ENCODE measurements at regions not wholly inside any gene's neighbourhood (a gene's known extent, or its start where the extent isn't known, plus 50 kb on each side); places are given as distances from the start of the nearest gene placed in this dataset.
A peak's percentile ranks its signal among the peaks of the same experiment; 100 is the strongest.
"Not testable (repeated sequence)": the region's sequence is repeated elsewhere in the genome, so short reads cannot be mapped to it uniquely, and the experiment has no call there.

DNA sequence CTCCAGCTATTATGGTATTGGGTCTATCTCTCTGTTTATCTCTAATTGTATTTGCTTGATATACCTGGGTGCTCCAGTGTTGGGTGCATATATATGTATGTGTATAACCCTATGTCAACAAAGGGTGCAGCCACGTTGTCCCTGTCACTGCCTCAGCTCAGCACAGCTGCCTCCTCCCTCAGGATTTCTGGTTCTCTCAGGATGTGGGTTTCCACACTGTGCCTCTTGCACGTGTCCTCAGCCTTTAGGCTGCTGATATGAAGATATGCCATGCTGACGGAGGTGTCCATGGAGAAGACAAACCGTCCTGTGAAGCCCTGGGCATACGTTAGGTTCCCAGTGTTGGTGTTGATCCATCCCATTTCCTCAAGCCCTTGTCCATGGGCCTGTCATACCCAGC, 791.2 kb downstream of the TMEM121 start:
- H3K9me3 ChIP-seq (ENCODE audit: control insufficient read depth, low read length) = no peaks in the 10 kb centered on the region
- H3K27ac ChIP-seq (ENCODE audit: insufficient read depth, low read length, poor library complexity, severe bottlenecking) = no peak overlapping the region
- no peaks in the 10 kb centered on the region for H3K4me1 ChIP-seq (ENCODE audit: control insufficient read depth, insufficient read depth, low read length, poor library complexity, severe bottlenecking)
- H3K4me3 ChIP-seq (ENCODE audit: insufficient read depth, low read depth, low read length, poor library complexity, severe bottlenecking) = no peak overlapping the region
- no peak for DNase-seq
- H3K27me3 ChIP-seq (replicated peaks; ENCODE audit: control insufficient read depth, insufficient read depth, low read length, poor library complexity, severe bottlenecking) = no peaks in the 10 kb centered on the region
- no peaks in the 10 kb centered on the region for H3K36me3 ChIP-seq (ENCODE audit: control insufficient read depth, insufficient read depth, low read length)

GRCh38 chr14:106318700-106319099, 792.3 kb downstream of the TMEM121 start:
- Histone ChIP-seq H3K4me1 (ENCODE audit: control insufficient read depth, insufficient read depth, low read length, poor library complexity, severe bottlenecking) (no peaks in the 10 kb centered on the region), H3K9me3 (ENCODE audit: control insufficient read depth, low read length) (no peaks in the 10 kb centered on the region), H3K27me3 (replicated peaks; ENCODE audit: control insufficient read depth, insufficient read depth, low read length, poor library complexity, severe bottlenecking) (no peaks in the 10 kb centered on the region), H3K27ac (ENCODE audit: insufficient read depth, low read length, poor library complexity, severe bottlenecking) (no peak overlapping the region), H3K36me3 (ENCODE audit: control insufficient read depth, insufficient read depth, low read length) (no peaks in the 10 kb centered on the region), H3K4me3 (ENCODE audit: insufficient read depth, low read depth, low read length, poor library complexity, severe bottlenecking) (no peak overlapping the region)
- peak; percentile 7 to 34 (median 23) for DNase-seq

- H3K4me3 ChIP-seq (ENCODE audit: insufficient read depth, low read depth, low read length, poor library complexity, severe bottlenecking); H3K4me1 ChIP-seq (ENCODE audit: control insufficient read depth, insufficient read depth, low read length, poor library complexity, severe bottlenecking); H3K36me3 ChIP-seq (ENCODE audit: control insufficient read depth, insufficient read depth, low read length); H3K9me3 ChIP-seq (ENCODE audit: control insufficient read depth, low read length); H3K27ac ChIP-seq (ENCODE audit: insufficient read depth, low read length, poor library complexity, severe bottlenecking); H3K27me3 ChIP-seq (replicated peaks; ENCODE audit: control insufficient read depth, insufficient read depth, low read length, poor library complexity, severe bottlenecking): not testable (repeated sequence)
- peak in 1 of 3 donors; percentile 6 for DNase-seq
These were observed 797.6 kb downstream of the TMEM121 start for GRCh38 chr14:106323970-106324369.

DNA sequence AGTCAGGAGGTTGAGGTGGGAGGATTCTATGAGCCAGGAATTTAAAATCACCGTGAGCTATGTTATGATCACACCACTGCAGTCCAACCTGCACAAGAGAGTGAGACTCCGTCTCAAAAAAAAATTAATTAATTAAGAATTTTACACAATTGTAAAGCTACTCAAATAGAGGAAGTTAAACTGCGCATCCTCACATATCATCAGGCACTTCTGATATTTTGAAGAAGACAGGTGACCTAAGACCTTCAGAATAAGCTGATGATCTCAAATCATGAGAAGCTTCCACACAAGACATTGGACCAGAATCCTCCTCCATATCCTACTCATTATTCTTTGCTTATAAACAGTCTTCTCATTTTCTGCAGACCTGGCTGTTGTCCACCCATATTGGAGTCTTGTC, 800.9 kb downstream of the TMEM121 start:
- no peak for DNase-seq
- Histone ChIP-seq H3K9me3 (ENCODE audit: control insufficient read depth, low read length) (no peaks in the 10 kb centered on the region), H3K4me3 (ENCODE audit: insufficient read depth, low read depth, low read length, poor library complexity, severe bottlenecking) (no peak overlapping the region), H3K4me1 (ENCODE audit: control insufficient read depth, insufficient read depth, low read length, poor library complexity, severe bottlenecking) (no peaks in the 10 kb centered on the region), H3K27ac (ENCODE audit: insufficient read depth, low read length, poor library complexity, severe bottlenecking) (no peak overlapping the region), H3K36me3 (ENCODE audit: control insufficient read depth, insufficient read depth, low read length) (no peaks in the 10 kb centered on the region), H3K27me3 (replicated peaks; ENCODE audit: control insufficient read depth, insufficient read depth, low read length, poor library complexity, severe bottlenecking) (no peaks in the 10 kb centered on the region)

- not testable (repeated sequence) for DNase-seq; H3K4me1 ChIP-seq (ENCODE audit: control insufficient read depth, insufficient read depth, low read length, poor library complexity, severe bottlenecking); H3K9me3 ChIP-seq (ENCODE audit: control insufficient read depth, low read length); H3K27ac ChIP-seq (ENCODE audit: insufficient read depth, low read length, poor library complexity, severe bottlenecking); H3K4me3 ChIP-seq (ENCODE audit: insufficient read depth, low read depth, low read length, poor library complexity, severe bottlenecking); H3K36me3 ChIP-seq (ENCODE audit: control insufficient read depth, insufficient read depth, low read length); H3K27me3 ChIP-seq (replicated peaks; ENCODE audit: control insufficient read depth, insufficient read depth, low read length, poor library complexity, severe bottlenecking)
These were observed 801.4 kb downstream of the TMEM121 start for GRCh38 chr14:106327702-106328353.

DNA sequence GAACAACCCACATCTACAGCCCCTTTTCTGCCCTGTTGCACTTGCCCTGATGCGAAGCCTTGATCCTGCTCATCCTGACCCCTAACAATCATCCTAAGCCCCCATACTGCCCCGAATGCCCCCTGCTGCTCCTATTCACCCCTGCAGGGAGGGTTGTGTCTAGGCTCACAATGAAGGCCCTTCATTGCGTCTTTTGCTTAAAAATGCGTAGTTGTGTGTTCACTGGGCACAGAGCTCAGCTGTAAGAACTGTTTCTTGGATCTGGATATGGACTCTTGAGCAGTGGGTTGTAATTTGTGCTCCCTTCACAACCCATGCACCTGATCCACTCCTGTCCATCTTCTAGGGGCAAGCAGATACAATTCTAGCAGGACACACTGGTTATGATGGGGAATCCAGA, 802.9 kb downstream of the TMEM121 start:
- not testable (repeated sequence) for H3K4me1 ChIP-seq (ENCODE audit: control insufficient read depth, insufficient read depth, low read length, poor library complexity, severe bottlenecking); H3K36me3 ChIP-seq (ENCODE audit: control insufficient read depth, insufficient read depth, low read length); H3K9me3 ChIP-seq (ENCODE audit: control insufficient read depth, low read length); H3K27ac ChIP-seq (ENCODE audit: insufficient read depth, low read length, poor library complexity, severe bottlenecking); H3K27me3 ChIP-seq (replicated peaks; ENCODE audit: control insufficient read depth, insufficient read depth, low read length, poor library complexity, severe bottlenecking); DNase-seq; H3K4me3 ChIP-seq (ENCODE audit: insufficient read depth, low read depth, low read length, poor library complexity, severe bottlenecking)

- H3K27ac ChIP-seq (ENCODE audit: insufficient read depth, low read length, poor library complexity, severe bottlenecking); H3K9me3 ChIP-seq (ENCODE audit: control insufficient read depth, low read length); H3K36me3 ChIP-seq (ENCODE audit: control insufficient read depth, insufficient read depth, low read length); H3K4me3 ChIP-seq (ENCODE audit: insufficient read depth, low read depth, low read length, poor library complexity, severe bottlenecking); H3K27me3 ChIP-seq (replicated peaks; ENCODE audit: control insufficient read depth, insufficient read depth, low read length, poor library complexity, severe bottlenecking); H3K4me1 ChIP-seq (ENCODE audit: control insufficient read depth, insufficient read depth, low read length, poor library complexity, severe bottlenecking); DNase-seq: not testable (repeated sequence)
These were observed 803.8 kb downstream of the TMEM121 start for GRCh38 chr14:106329987-106330774.

DNA sequence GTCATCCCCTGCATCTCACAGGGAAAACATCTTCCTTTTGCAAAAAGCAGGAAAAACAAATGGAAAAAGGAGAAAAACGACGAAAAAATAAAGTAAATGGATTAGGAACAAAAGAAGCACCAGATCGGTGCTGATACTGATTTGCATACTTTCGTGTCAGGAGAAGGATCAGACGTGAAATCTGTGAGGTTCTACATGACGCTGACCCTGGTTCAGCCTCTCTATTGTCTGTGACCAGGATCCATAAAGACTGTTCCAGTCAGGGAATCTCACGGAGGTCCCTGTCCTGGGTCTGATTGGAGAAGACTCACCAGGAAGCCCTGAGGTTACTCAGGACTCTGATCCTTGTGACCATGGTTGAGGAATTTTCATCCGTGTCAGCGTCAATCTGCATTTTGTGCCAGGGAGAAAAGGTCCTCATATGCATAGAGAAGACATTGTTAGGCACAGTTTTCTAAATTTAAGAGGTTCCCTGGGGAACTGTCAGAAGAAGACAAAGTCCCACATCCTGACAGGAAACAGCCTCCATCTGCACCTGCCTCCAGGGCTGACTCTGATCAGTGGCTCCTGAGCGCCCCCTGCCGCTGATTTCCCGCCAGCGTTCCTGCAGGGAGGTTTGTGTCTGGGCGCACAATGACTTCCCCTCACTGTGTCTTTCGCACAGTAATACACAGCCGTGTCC, 808.2 kb downstream of the TMEM121 start:
- not testable (repeated sequence) for H3K4me1 ChIP-seq (ENCODE audit: control insufficient read depth, insufficient read depth, low read length, poor library complexity, severe bottlenecking); H3K4me3 ChIP-seq (ENCODE audit: insufficient read depth, low read depth, low read length, poor library complexity, severe bottlenecking); H3K27ac ChIP-seq (ENCODE audit: insufficient read depth, low read length, poor library complexity, severe bottlenecking); H3K9me3 ChIP-seq (ENCODE audit: control insufficient read depth, low read length); H3K36me3 ChIP-seq (ENCODE audit: control insufficient read depth, insufficient read depth, low read length); H3K27me3 ChIP-seq (replicated peaks; ENCODE audit: control insufficient read depth, insufficient read depth, low read length, poor library complexity, severe bottlenecking)
- DNase-seq = peak in 1 of 3 donors; percentile 36

DNA sequence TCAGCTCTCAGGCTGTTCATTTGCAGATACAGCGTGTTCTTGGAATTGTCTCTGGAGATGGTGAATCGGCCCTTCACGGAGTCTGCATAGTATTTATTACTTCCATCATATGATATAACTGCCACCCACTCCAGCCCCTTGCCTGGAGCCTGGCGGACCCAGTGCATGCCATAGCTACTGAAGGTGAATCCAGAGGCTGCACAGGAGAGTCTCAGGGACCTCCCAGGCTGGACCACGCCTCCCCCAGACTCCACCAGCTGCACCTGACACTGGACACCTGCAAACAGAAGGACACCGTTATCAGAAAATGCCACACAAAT, 808.7 kb downstream of the TMEM121 start:
- not testable (repeated sequence) for H3K36me3 ChIP-seq (ENCODE audit: control insufficient read depth, insufficient read depth, low read length); H3K4me1 ChIP-seq (ENCODE audit: control insufficient read depth, insufficient read depth, low read length, poor library complexity, severe bottlenecking); H3K4me3 ChIP-seq (ENCODE audit: insufficient read depth, low read depth, low read length, poor library complexity, severe bottlenecking); DNase-seq; H3K27ac ChIP-seq (ENCODE audit: insufficient read depth, low read length, poor library complexity, severe bottlenecking); H3K9me3 ChIP-seq (ENCODE audit: control insufficient read depth, low read length); H3K27me3 ChIP-seq (replicated peaks; ENCODE audit: control insufficient read depth, insufficient read depth, low read length, poor library complexity, severe bottlenecking)

- not testable (repeated sequence) for H3K27ac ChIP-seq (ENCODE audit: insufficient read depth, low read length, poor library complexity, severe bottlenecking); DNase-seq; H3K36me3 ChIP-seq (ENCODE audit: control insufficient read depth, insufficient read depth, low read length); H3K27me3 ChIP-seq (replicated peaks; ENCODE audit: control insufficient read depth, insufficient read depth, low read length, poor library complexity, severe bottlenecking); H3K4me3 ChIP-seq (ENCODE audit: insufficient read depth, low read depth, low read length, poor library complexity, severe bottlenecking); H3K4me1 ChIP-seq (ENCODE audit: control insufficient read depth, insufficient read depth, low read length, poor library complexity, severe bottlenecking); H3K9me3 ChIP-seq (ENCODE audit: control insufficient read depth, low read length)
These were observed 812.4 kb downstream of the TMEM121 start for GRCh38 chr14:106338775-106339174.

All from effector memory CD4-positive, alpha-beta T cell (primary cell).